OCI-LY7 (cell line): ENCODE measurements at regions not wholly inside any gene's neighbourhood (a gene's known extent, or its start where the extent isn't known, plus 50 kb on each side); places are given as distances from the start of the nearest gene placed in this dataset.

Source experiments
- BruUV-seq: library from RNA; stranded (reverse); fragments of 400-500 nt; replicated peaks from 2 replicates; lab custom pipeline; 2021; lab: Mats Ljungman, UMichigan
- CTCF ChIA-PET: fragments of 300-600 bp; sonication (Branson Sonifier 250); formaldehyde crosslinking; loops from one replicate; lab custom pipeline; 2022; ENCODE audit warnings: antibody characterized with exemption; ENCODE audit not compliant: unreplicated experiment; lab: Charles Lee
- POLR2A ChIA-PET: fragments of 300-600 bp; sonication (Branson Sonifier 250); formaldehyde crosslinking; loops from one replicate; lab custom pipeline; 2022; ENCODE audit warnings: antibody characterized with exemption; lab: Charles Lee
- DNase-seq: peaks from one replicate; pipeline ENCODE4 v3.0.0-alpha.2; 2015; ENCODE audit warnings: low spot score
- H2AFZ ChIP-seq: fragments of 200-600 bp; sonication (generic), shearing (Covaris generic); 2 replicates; pipeline ENCODE4 v1.6.1; 2014; ENCODE audit warnings: mild to moderate bottlenecking, antibody characterized with exemption, low read length, moderate library complexity
- H3K27ac ChIP-seq: fragments of 200-600 bp; sonication (generic); 2 replicates; pipeline ENCODE4 v1.5.1; 2014; ENCODE audit warnings: mixed run types, low read depth, mild to moderate bottlenecking, moderate library complexity, low read length, inconsistent platforms; ENCODE audit not compliant: poor library complexity, severe bottlenecking
- H3K36me3 ChIP-seq: fragments of 200-600 bp; sonication (generic); 2 replicates; pipeline ENCODE4 v1.6.1; 2014; ENCODE audit warnings: mild to moderate bottlenecking, antibody characterized with exemption, low read length, moderate library complexity, mixed read lengths; ENCODE audit not compliant: insufficient read depth
- H3K4me1 ChIP-seq: fragments of 200-600 bp; sonication (generic); 2 replicates; pipeline ENCODE4 v1.5.1; 2014; ENCODE audit warnings: mild to moderate bottlenecking, low read length; ENCODE audit not compliant: insufficient read depth, poor library complexity, severe bottlenecking
- H3K4me2 ChIP-seq: fragments of 200-600 bp; sonication (generic); 2 replicates; pipeline ENCODE4 v1.6.1; 2014; ENCODE audit warnings: mild to moderate bottlenecking, low read length
- H3K4me3 ChIP-seq: fragments of 200-600 bp; sonication (generic); 2 replicates; pipeline ENCODE4 v1.5.1; 2014; ENCODE audit warnings: mild to moderate bottlenecking, low read depth, low read length; ENCODE audit not compliant: poor library complexity, severe bottlenecking
- H3K79me2 ChIP-seq: fragments of 200-600 bp; sonication (generic); 2 replicates; pipeline ENCODE4 v1.6.1; 2016; ENCODE audit warnings: low read depth, mild to moderate bottlenecking, low read length, moderate library complexity, mixed read lengths; ENCODE audit not compliant: insufficient read depth
- H3K9me2 ChIP-seq: fragments of 200-600 bp; sonication (generic); 2 replicates; pipeline ENCODE4 v1.6.1; 2016; ENCODE audit warnings: mild to moderate bottlenecking, low read length, mixed read lengths; ENCODE audit not compliant: insufficient read depth
- H3K9me3 ChIP-seq: fragments of 200-600 bp; sonication (generic); 2 replicates; pipeline ENCODE4 v1.6.1; 2014; ENCODE audit warnings: mild to moderate bottlenecking, mixed run types, low read length, mixed read lengths
- H4K20me1 ChIP-seq: fragments of 200-600 bp; sonication (generic); 2 replicates; pipeline ENCODE4 v1.6.1; 2014; ENCODE audit warnings: mild to moderate bottlenecking, antibody characterized with exemption, low read length, moderate library complexity, mixed read lengths; ENCODE audit not compliant: insufficient read depth
- EZH2phosphoT487 ChIP-seq: fragments of 200-600 bp; sonication (generic); IDR thresholded peaks from 2 replicates; pipeline ENCODE4 v1.6.1; 2018; ENCODE audit warnings: low read depth, borderline replicate concordance, mild to moderate bottlenecking, mixed run types, antibody characterized with exemption, low read length, moderate library complexity, mixed read lengths
- intact Hi-C: fragments of 100-400 bp; cut with micrococcal nuclease; formaldehyde crosslinking; loops from one replicate; pipeline ENCODE4 v1.10.0; 2022; ENCODE audit not compliant: unreplicated experiment
- TF ChIP-seq, protein P1 (sequence below): fragments of 200-600 bp; sonication (generic); conservative IDR thresholded peaks from 2 replicates; pipeline ENCODE4 v1.5.1; 2014; ENCODE audit warnings: mild to moderate bottlenecking, antibody characterized with exemption, low read length, moderate library complexity, mixed read lengths

DNA sequence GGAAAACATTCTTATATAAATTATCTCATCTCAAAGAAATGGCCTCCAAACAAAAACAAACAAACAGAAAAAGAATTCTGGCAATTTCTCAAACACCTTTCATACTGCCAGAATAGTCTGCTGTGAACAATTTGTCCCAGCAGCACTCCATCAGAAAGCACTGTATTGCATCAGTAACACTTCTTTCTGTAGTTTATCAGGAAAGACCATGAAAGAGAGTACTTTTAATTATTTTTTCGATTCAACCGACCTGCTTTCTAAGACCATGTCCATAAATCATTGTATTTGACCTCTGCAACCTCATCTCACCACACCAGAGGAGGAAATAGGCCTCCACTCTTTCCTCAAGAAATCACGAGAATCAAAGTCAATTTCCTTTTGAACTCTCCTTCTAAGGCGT, 1579.9 kb downstream of the MRPL39 start:
- Histone ChIP-seq H3K36me3 (no peaks in the 10 kb centered on the region), H3K4me3 (no peak overlapping the region), H3K9me3 (peaks cover 35% of the 10 kb centered on the region; the same call in 1 of the 2 replicates), H3K9me2 (no peaks in the 10 kb centered on the region), H3K79me2 (no peaks in the 10 kb centered on the region), H4K20me1 (no peaks in the 10 kb centered on the region), H3K4me1 (no peaks in the 10 kb centered on the region), H2AFZ (no peak overlapping the region), H3K27ac (no peak overlapping the region), H3K4me2 (no peak overlapping the region)
- no peak for DNase-seq
- no TSS peak for BruUV-seq
- ChIA-PET POLR2A (no interaction called here), CTCF (no interaction called here)
- intact Hi-C loops = no loop called here
- TF ChIP-seq EZH2phosphoT487 = no peak

DNA sequence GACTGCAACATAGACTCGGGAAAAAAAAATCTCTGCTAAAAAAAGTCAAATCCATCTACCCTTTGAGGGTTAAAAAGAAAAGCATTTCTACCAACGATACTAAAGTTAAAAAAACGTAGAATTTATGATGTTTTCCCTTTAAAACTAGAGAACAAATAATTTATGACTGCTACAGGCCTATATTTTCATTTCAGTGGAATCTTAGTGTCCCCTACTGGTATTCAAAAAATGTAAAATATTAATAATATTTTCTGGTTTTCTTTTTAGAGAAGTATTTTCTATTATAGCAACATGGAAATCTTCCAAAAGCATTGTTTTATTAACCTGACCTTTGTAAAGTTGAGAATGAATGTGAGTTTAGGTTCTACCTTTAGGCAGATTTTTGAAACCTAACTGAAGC, 1582.2 kb downstream of the MRPL39 start:
- Histone ChIP-seq H3K36me3 (no peaks in the 10 kb centered on the region), H3K79me2 (no peaks in the 10 kb centered on the region), H3K4me3 (no peak overlapping the region), H3K4me1 (no peaks in the 10 kb centered on the region), H3K27ac (no peak overlapping the region), H3K4me2 (no peak overlapping the region), H2AFZ (no peak overlapping the region), H3K9me3 (peaks cover 15% of the 10 kb centered on the region; the same call in 1 of the 2 replicates), H3K9me2 (no peaks in the 10 kb centered on the region), H4K20me1 (no peaks in the 10 kb centered on the region)
- no peak for TF ChIP-seq EZH2phosphoT487
- TF ChIP-seq, protein P1, sequence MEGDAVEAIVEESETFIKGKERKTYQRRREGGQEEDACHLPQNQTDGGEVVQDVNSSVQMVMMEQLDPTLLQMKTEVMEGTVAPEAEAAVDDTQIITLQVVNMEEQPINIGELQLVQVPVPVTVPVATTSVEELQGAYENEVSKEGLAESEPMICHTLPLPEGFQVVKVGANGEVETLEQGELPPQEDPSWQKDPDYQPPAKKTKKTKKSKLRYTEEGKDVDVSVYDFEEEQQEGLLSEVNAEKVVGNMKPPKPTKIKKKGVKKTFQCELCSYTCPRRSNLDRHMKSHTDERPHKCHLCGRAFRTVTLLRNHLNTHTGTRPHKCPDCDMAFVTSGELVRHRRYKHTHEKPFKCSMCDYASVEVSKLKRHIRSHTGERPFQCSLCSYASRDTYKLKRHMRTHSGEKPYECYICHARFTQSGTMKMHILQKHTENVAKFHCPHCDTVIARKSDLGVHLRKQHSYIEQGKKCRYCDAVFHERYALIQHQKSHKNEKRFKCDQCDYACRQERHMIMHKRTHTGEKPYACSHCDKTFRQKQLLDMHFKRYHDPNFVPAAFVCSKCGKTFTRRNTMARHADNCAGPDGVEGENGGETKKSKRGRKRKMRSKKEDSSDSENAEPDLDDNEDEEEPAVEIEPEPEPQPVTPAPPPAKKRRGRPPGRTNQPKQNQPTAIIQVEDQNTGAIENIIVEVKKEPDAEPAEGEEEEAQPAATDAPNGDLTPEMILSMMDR = no peak
- POLR2A ChIA-PET = interaction anchor here (0.6 kb wide), 2 partner anchors 62 to 526 kb away, joined by 4 read pairs; no protein-coding TSS in a partner anchor
- DNase-seq = no peak
- intact Hi-C loops = no loop called here
- no TSS peak for BruUV-seq
- CTCF ChIA-PET = no interaction called here

DNA sequence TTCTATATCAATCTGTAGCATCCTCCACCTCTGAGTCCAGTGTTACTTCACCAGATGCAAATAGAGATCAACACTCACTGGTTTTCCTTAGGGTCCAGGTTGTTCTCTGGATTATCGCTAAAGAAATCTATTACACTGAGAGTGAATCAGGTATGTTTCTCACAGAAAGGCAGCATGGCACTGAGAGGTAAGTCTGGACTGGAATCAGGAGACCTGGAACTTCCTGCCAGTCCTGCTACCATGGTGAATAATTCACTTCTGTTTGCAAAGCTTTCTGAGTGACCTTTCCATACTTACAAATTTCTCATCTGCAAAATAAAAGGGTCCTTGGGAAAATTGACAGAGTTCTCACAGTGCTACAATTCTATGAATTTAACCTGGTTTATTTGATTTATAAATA, 1583.3 kb downstream of the MRPL39 start:
- DNase-seq = no peak
- no TSS peak for BruUV-seq
- Histone ChIP-seq H3K4me3 (no peak overlapping the region), H3K9me3 (peaks cover 12% of the 10 kb centered on the region; the same call in 1 of the 2 replicates), H3K27ac (no peak overlapping the region), H2AFZ (no peak overlapping the region), H3K4me2 (no peak overlapping the region), H3K9me2 (no peaks in the 10 kb centered on the region), H3K36me3 (no peaks in the 10 kb centered on the region), H3K79me2 (no peaks in the 10 kb centered on the region), H4K20me1 (no peaks in the 10 kb centered on the region), H3K4me1 (no peaks in the 10 kb centered on the region)
- ChIA-PET CTCF (no interaction called here), POLR2A (no interaction called here)
- no peak for TF ChIP-seq EZH2phosphoT487
- TF ChIP-seq, protein P1 = no peak
- intact Hi-C loops = no loop called here
